Osteocyte (in vitro differentiated cells): ENCODE measurements at regions not wholly inside any gene's neighbourhood (a gene's known extent, or its start where the extent isn't known, plus 50 kb on each side); places are given as distances from the start of the nearest gene placed in this dataset.

Experiments
- DNase-seq: peaks from one replicate; pipeline ENCODE4 v3.0.0; 2021; ENCODE audit warnings: mixed read lengths; ENCODE audit not compliant: unreplicated experiment; ENCODE audit errors: extremely low spot score
- H3K27ac Mint-ChIP-seq: one replicate; pipeline ENCODE4 v1.8.0; 2021; ENCODE audit warnings: mild to moderate bottlenecking, mixed read lengths; ENCODE audit not compliant: unreplicated experiment
- H3K27me3 Mint-ChIP-seq: one replicate; pipeline ENCODE4 v1.8.0; 2021; ENCODE audit warnings: mixed read lengths; ENCODE audit not compliant: unreplicated experiment
- H3K36me3 Mint-ChIP-seq: one replicate; pipeline ENCODE4 v1.8.0; 2021; ENCODE audit warnings: mixed read lengths; ENCODE audit not compliant: unreplicated experiment
- H3K4me1 Mint-ChIP-seq: one replicate; pipeline ENCODE4 v1.8.0; 2021; ENCODE audit warnings: mixed read lengths; ENCODE audit not compliant: unreplicated experiment
- H3K4me3 Mint-ChIP-seq: one replicate; pipeline ENCODE4 v1.8.0; 2021; ENCODE audit warnings: mild to moderate bottlenecking, moderate library complexity, mixed read lengths; ENCODE audit not compliant: unreplicated experiment
- H3K9me3 Mint-ChIP-seq: one replicate; pipeline ENCODE4 v1.8.0; 2021; ENCODE audit warnings: mixed read lengths; ENCODE audit not compliant: unreplicated experiment
- TF ChIP-seq, protein P1 (sequence below): fragments of 200-600 bp; sonication (generic); IDR thresholded peaks from 2 replicates; pipeline ENCODE4 v1.5.0; 2021; ENCODE audit warnings: antibody characterized with exemption, mild to moderate bottlenecking, moderate library complexity

- H3K27me3 Mint-ChIP-seq: no peaks in the 10 kb centered on the region
- H3K36me3 Mint-ChIP-seq: no peaks in the 10 kb centered on the region
- no peak for DNase-seq
- peaks cover 11% of the 10 kb centered on the region for H3K4me1 Mint-ChIP-seq
- TF ChIP-seq, protein P1, sequence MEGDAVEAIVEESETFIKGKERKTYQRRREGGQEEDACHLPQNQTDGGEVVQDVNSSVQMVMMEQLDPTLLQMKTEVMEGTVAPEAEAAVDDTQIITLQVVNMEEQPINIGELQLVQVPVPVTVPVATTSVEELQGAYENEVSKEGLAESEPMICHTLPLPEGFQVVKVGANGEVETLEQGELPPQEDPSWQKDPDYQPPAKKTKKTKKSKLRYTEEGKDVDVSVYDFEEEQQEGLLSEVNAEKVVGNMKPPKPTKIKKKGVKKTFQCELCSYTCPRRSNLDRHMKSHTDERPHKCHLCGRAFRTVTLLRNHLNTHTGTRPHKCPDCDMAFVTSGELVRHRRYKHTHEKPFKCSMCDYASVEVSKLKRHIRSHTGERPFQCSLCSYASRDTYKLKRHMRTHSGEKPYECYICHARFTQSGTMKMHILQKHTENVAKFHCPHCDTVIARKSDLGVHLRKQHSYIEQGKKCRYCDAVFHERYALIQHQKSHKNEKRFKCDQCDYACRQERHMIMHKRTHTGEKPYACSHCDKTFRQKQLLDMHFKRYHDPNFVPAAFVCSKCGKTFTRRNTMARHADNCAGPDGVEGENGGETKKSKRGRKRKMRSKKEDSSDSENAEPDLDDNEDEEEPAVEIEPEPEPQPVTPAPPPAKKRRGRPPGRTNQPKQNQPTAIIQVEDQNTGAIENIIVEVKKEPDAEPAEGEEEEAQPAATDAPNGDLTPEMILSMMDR: no peak
- H3K27ac Mint-ChIP-seq: no peak overlapping the region
- no peaks in the 10 kb centered on the region for H3K9me3 Mint-ChIP-seq
- no peak overlapping the region for H3K4me3 Mint-ChIP-seq
These were observed 517.2 kb upstream of the SPRY2 start for GRCh38 chr13:80858131-80858530.

GRCh38 chr13:80857321-80857720 lies 516.4 kb upstream of the SPRY2 start:
- no peak overlapping the region for H3K4me3 Mint-ChIP-seq
- TF ChIP-seq, protein P1: no peak
- no peak for DNase-seq
- no peaks in the 10 kb centered on the region for H3K36me3 Mint-ChIP-seq
- H3K27me3 Mint-ChIP-seq: no peaks in the 10 kb centered on the region
- H3K27ac Mint-ChIP-seq: no peak overlapping the region
- H3K4me1 Mint-ChIP-seq: peaks cover 6% of the 10 kb centered on the region
- no peaks in the 10 kb centered on the region for H3K9me3 Mint-ChIP-seq

- DNase-seq: no peak
- TF ChIP-seq, protein P1: no peak
- no peaks in the 10 kb centered on the region for H3K36me3 Mint-ChIP-seq
- H3K9me3 Mint-ChIP-seq: no peaks in the 10 kb centered on the region
- no peak overlapping the region for H3K27ac Mint-ChIP-seq
- no peak overlapping the region for H3K4me3 Mint-ChIP-seq
- H3K27me3 Mint-ChIP-seq: no peaks in the 10 kb centered on the region
- H3K4me1 Mint-ChIP-seq: no peaks in the 10 kb centered on the region
These were observed 509.8 kb upstream of the SPRY2 start for GRCh38 chr13:80850771-80851170.

DNA sequence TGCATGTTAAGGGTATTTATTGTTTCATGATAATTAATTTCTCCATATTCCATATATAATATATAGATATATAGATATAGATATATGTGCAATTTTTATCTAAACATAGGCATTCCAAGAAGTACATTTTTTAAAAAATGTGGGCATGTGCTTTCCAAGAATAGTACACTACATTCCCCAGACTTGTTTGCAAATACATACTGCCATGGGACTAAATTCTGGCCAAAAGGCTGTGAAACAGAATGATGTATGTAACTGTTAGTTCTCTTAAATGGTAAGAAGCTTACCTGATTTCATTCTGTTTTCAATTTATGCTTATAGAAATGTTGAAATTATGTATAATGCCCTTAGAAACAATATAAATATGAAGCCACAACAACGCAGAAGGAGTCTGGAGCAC lies 503.2 kb upstream of the SPRY2 start:
- no peak for DNase-seq
- Mint-ChIP-seq H3K4me3 (no peak overlapping the region), H3K36me3 (no peaks in the 10 kb centered on the region), H3K4me1 (peaks cover 15% of the 10 kb centered on the region), H3K27ac (no peak overlapping the region), H3K9me3 (no peaks in the 10 kb centered on the region), H3K27me3 (no peaks in the 10 kb centered on the region)
- TF ChIP-seq, protein P1: no peak

DNA sequence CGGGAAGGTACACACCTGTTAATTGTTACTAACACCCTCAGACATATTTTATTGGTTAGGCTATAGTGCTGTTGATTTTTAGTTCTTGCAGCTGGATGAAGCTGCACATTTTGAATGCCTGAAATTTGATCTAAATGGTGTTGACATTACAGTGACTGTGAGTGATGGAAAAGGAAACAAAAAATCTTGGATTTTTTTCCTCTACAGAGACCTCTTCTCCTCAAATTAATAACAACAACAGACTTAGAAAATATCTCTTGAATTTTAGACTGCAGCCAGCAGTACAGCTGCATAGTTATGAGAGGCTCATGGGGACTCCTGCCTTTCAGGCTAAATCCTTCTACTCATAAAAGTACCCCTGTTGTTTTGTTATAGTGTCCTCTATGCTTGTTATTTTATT lies 500.5 kb upstream of the SPRY2 start:
- H3K4me3 Mint-ChIP-seq: no peak overlapping the region
- TF ChIP-seq, protein P1: no peak
- H3K27me3 Mint-ChIP-seq: no peaks in the 10 kb centered on the region
- H3K36me3 Mint-ChIP-seq: no peaks in the 10 kb centered on the region
- H3K27ac Mint-ChIP-seq: peak overlapping the region; percentile 39
- H3K4me1 Mint-ChIP-seq: peaks cover 15% of the 10 kb centered on the region
- no peak for DNase-seq
- H3K9me3 Mint-ChIP-seq: peaks cover 2% of the 10 kb centered on the region
